Tibial artery (tissue), 4 donors: ENCODE measurements at regions not wholly inside any gene's neighbourhood (a gene's known extent, or its start where the extent isn't known, plus 50 kb on each side); places are given as distances from the start of the nearest gene placed in this dataset.

ENCODE experiments used
- DNase-seq, 2 donors: peaks; one replicate each; pipeline ENCODE4 v3.0.0-alpha.2; 2019
- H3K27ac ChIP-seq, 2 donors: fragments of 200-600 bp; sonication (generic) in 1 of 2; 1 replicate in 1 of 2; 2 replicates in 1 of 2; pipeline ENCODE4 v1.5.1; 2018 to 2019; ENCODE audit warnings: mild to moderate bottlenecking in 1 of 2
- H3K27me3 ChIP-seq, 2 donors: fragments of 200-600 bp; sonication (generic) in 1 of 2; one replicate each; pipeline versions ENCODE4 v1.5.1 to v1.6.0; 2016 to 2019
- H3K36me3 ChIP-seq, 3 donors: fragments of 200-600 bp; sonication (generic) in 2 of 3; one replicate each; pipeline ENCODE4 v1.5.1; 2016 to 2019; ENCODE audit warnings: mild to moderate bottlenecking in 2 of 3
- H3K4me1 ChIP-seq, 4 donors: fragments of 200-600 bp; sonication (generic) in 2 of 4; 1 replicate in 3 of 4; 2 replicates in 1 of 4; pipeline ENCODE4 v1.5.1; 2016 to 2019
- H3K4me3 ChIP-seq, 2 donors: fragments of 200-600 bp; sonication (generic) in 1 of 2; 1 replicate in 1 of 2; 2 replicates in 1 of 2; pipeline ENCODE4 v1.5.1; 2018 to 2019; ENCODE audit warnings: mild to moderate bottlenecking in 2 of 2
- H3K9me3 ChIP-seq, 3 donors: fragments of 200-600 bp; sonication (generic) in 1 of 3; one replicate each; pipeline ENCODE4 v1.5.1; 2016 to 2019
- CTCF ChIP-seq, 2 experiments: fragments of 200-600 bp in 1 of 2; fragments of 450-650 bp in 1 of 2; IDR thresholded peaks; one replicate each; pipeline ENCODE4 v1.5.1; 2017 to 2019; ENCODE audit warnings: antibody characterized with exemption in 2 of 2, mild to moderate bottlenecking in 1 of 2, moderate library complexity in 1 of 2
- intact Hi-C: fragments of 100-400 bp; cut with DNase I; formaldehyde crosslinking; loops from one replicate; pipeline ENCODE4 v1.15.0; 2023; ENCODE audit warnings: low total_unique reads

DNA sequence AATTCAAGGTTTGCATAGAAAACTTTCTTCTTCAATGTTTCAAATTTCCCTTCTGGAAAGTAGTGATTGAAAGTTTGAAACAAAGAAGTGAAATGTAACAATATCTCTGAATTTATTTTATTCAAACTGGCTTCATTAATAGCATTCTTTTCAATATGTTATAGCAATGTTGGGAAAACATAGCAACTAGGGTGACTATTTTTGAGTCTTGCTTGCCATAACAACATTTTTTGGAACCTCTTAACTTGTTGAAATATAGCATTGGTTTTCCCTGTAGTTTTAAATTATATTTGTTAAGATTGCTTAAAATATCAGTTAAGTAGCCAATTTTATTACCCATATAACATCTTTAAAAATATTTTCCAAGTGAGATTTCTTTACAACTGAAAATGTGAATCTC is 141.7 kb upstream of the OSR1 start:
- H3K9me3 ChIP-seq, result no peaks in the 10 kb centered on the region
- no peak overlapping the region for H3K27ac ChIP-seq
- H3K27me3 ChIP-seq, result no peaks in the 10 kb centered on the region
- intact Hi-C loops, result no loop called here
- no peak overlapping the region for H3K4me3 ChIP-seq
- no peaks in the 10 kb centered on the region for H3K36me3 ChIP-seq
- no peaks in the 10 kb centered on the region for H3K4me1 ChIP-seq
- no peak for TF ChIP-seq CTCF (IDR thresholded peaks at IDR 0.05)
- no peak for DNase-seq

- Histone ChIP-seq H3K27ac (no peak overlapping the region), H3K4me1 (no peaks in the 10 kb centered on the region), H3K27me3 (no peaks in the 10 kb centered on the region), H3K36me3 (no peaks in the 10 kb centered on the region), H3K4me3 (no peak overlapping the region), H3K9me3 (no peaks in the 10 kb centered on the region)
- intact Hi-C loops, result no loop called here
- no peak for TF ChIP-seq CTCF (IDR thresholded peaks at IDR 0.05)
- DNase-seq, result no peak
These were observed 138.2 kb upstream of the OSR1 start for GRCh38 chr2:19496646-19497045.

- Histone ChIP-seq H3K4me3 (no peak overlapping the region), H3K9me3 (no peaks in the 10 kb centered on the region), H3K36me3 (no peaks in the 10 kb centered on the region), H3K27me3 (no peaks in the 10 kb centered on the region), H3K27ac (no peak overlapping the region), H3K4me1 (no peaks in the 10 kb centered on the region)
- DNase-seq, result no peak
- no peak for TF ChIP-seq CTCF (IDR thresholded peaks at IDR 0.05)
- intact Hi-C loops, result no loop called here
These were observed 135.8 kb upstream of the OSR1 start for GRCh38 chr2:19494241-19494640.

GRCh38 chr2:19491796-19492195 is 133.4 kb upstream of the OSR1 start:
- no peak for TF ChIP-seq CTCF (IDR thresholded peaks at IDR 0.05)
- H3K36me3 ChIP-seq, result no peaks in the 10 kb centered on the region
- intact Hi-C loops, result no loop called here
- no peak for DNase-seq
- no peak overlapping the region for H3K27ac ChIP-seq
- no peaks in the 10 kb centered on the region for H3K27me3 ChIP-seq
- no peak overlapping the region for H3K4me3 ChIP-seq
- no peaks in the 10 kb centered on the region for H3K9me3 ChIP-seq
- H3K4me1 ChIP-seq, result no peaks in the 10 kb centered on the region

DNA sequence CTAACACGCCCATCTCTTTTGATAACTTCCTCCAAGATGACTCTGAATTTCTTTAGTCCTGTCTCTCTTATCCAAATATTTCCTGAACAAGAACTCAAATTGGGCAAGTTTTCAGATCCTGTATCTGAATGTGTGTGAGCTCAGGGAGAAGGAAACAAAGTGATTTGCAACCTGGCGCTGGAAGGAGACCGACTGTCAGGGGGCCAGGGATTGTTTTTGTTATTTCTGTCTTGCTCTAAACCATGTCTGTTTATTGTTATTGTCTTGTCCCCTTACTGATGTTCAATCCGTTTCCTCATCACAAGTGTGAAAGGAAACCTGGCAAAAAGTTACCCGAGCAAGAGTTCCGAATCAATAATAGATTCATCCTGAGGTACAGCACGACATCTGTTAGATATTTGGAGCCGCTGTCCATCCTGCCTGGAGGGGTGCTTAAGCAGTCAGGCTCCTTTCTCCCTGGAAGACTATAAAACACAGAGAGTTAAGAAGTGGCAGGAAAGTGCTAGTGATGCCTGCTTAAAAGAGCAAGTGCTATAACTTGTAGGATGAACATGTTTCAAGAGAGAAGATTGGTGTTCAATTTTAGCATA is 132.5 kb upstream of the OSR1 start:
- no peaks in the 10 kb centered on the region for H3K36me3 ChIP-seq
- H3K27me3 ChIP-seq, result no peaks in the 10 kb centered on the region
- no peaks in the 10 kb centered on the region for H3K9me3 ChIP-seq
- no peak overlapping the region for H3K27ac ChIP-seq
- no peak for DNase-seq
- intact Hi-C loops, result no loop called here
- no peak overlapping the region for H3K4me3 ChIP-seq
- no peak for TF ChIP-seq CTCF (IDR thresholded peaks at IDR 0.05)
- no peaks in the 10 kb centered on the region for H3K4me1 ChIP-seq
